ENCODE measurements at regions not wholly inside any gene's neighbourhood (a gene's known extent, or its start where the extent isn't known, plus 50 kb on each side); places are given as distances from the start of the nearest gene placed in this dataset.
"Not testable (repeated sequence)": the region's sequence is repeated elsewhere in the genome, so short reads cannot be mapped to it uniquely, and the experiment has no call there.

- no peak for DNase-seq
Observed at GRCh38 chr15:70602834-70603560, 160.4 kb downstream of the UACA start.

GRCh38 chr15:70602281-70602680 lies 161.1 kb downstream of the UACA start:
- no peak for DNase-seq

- no peak for DNase-seq
Observed at GRCh38 chr15:70597945-70598344, 165.4 kb downstream of the UACA start.

- no peak for DNase-seq
Observed at GRCh38 chr15:70597056-70597603, 166.2 kb downstream of the UACA start.

- DNase-seq, result no peak
Observed at GRCh38 chr15:70596354-70597055, 166.9 kb downstream of the UACA start.

GRCh38 chr15:70593795-70594194 lies 169.6 kb downstream of the UACA start:
- no peak for DNase-seq

GRCh38 chr15:70589728-70590127 lies 173.6 kb downstream of the UACA start:
- no peak for DNase-seq

GRCh38 chr15:70589221-70589620 lies 174.1 kb downstream of the UACA start:
- DNase-seq, result no peak

GRCh38 chr15:70588613-70589012 lies 174.7 kb downstream of the UACA start:
- no peak for DNase-seq

GRCh38 chr15:70587896-70588567 lies 175.3 kb downstream of the UACA start:
- DNase-seq, result no peak

- DNase-seq, result not testable (repeated sequence)
Observed at GRCh38 chr15:70587012-70587634, 176.2 kb downstream of the UACA start.

GRCh38 chr15:70586241-70586640 lies 177.1 kb downstream of the UACA start:
- no peak for DNase-seq

GRCh38 chr15:70585707-70586034 lies 177.7 kb downstream of the UACA start:
- no peak for DNase-seq

- DNase-seq, result no peak
Observed at GRCh38 chr15:70584838-70585706, 178.3 kb downstream of the UACA start.

GRCh38 chr15:70584441-70584837 lies 178.9 kb downstream of the UACA start:
- no peak for DNase-seq

GRCh38 chr15:70583006-70583405 lies 180.4 kb downstream of the UACA start:
- no peak for DNase-seq

GRCh38 chr15:70582143-70582945 lies 181.0 kb downstream of the UACA start:
- DNase-seq, result no peak

- DNase-seq, result no peak
Observed at GRCh38 chr15:70580958-70581357, 182.4 kb downstream of the UACA start.

- DNase-seq, result no peak
Observed at GRCh38 chr15:70580286-70580685, 183.1 kb downstream of the UACA start.

- DNase-seq, result no peak
Observed at GRCh38 chr15:70579766-70580165, 183.6 kb downstream of the UACA start.

GRCh38 chr15:70578196-70578595 lies 185.2 kb downstream of the UACA start:
- DNase-seq, result no peak

GRCh38 chr15:70576696-70577095 lies 186.7 kb downstream of the UACA start:
- DNase-seq, result no peak
